KMS-11 (cell line): ENCODE measurements at regions not wholly inside any gene's neighbourhood (a gene's known extent, or its start where the extent isn't known, plus 50 kb on each side); places are given as distances from the start of the nearest gene placed in this dataset.

Source experiments
- H2AFZ ChIP-seq: fragments of 200-600 bp; sonication (generic); 2 replicates; pipeline ENCODE4 v1.6.1; 2016; ENCODE audit warnings: antibody characterized with exemption, mixed run types, low read depth
- H3K27ac ChIP-seq: fragments of 200-600 bp; sonication (generic); 2 replicates; pipeline ENCODE4 v1.6.1; 2016; ENCODE audit warnings: mild to moderate bottlenecking, mixed run types
- H3K27me3 ChIP-seq: fragments of 200-600 bp; sonication (generic); 2 replicates; pipeline ENCODE4 v1.6.1; 2017; ENCODE audit warnings: mild to moderate bottlenecking, low read depth, mixed run types, moderate library complexity; ENCODE audit not compliant: insufficient read depth
- H3K36me3 ChIP-seq: fragments of 200-600 bp; sonication (generic); 2 replicates; pipeline ENCODE4 v1.6.1; 2017; ENCODE audit warnings: mild to moderate bottlenecking, mixed run types; ENCODE audit not compliant: insufficient read depth
- H3K4me1 ChIP-seq: fragments of 200-600 bp; sonication (generic); 2 replicates; pipeline ENCODE4 v1.6.1; 2016; ENCODE audit warnings: mild to moderate bottlenecking, low read depth, mixed run types; ENCODE audit not compliant: poor library complexity, severe bottlenecking
- H3K4me2 ChIP-seq: fragments of 200-600 bp; sonication (generic); 2 replicates; pipeline ENCODE4 v1.7.0; 2016; ENCODE audit warnings: mild to moderate bottlenecking, mixed run types
- H3K4me3 ChIP-seq: fragments of 200-600 bp; sonication (generic); IDR thresholded peaks from 2 replicates; pipeline ENCODE4 v1.6.1; 2017; ENCODE audit warnings: low read depth, low read length, mixed read lengths; ENCODE audit not compliant: insufficient read depth
- H3K79me2 ChIP-seq: fragments of 200-600 bp; sonication (generic); 2 replicates; pipeline ENCODE4 v1.6.1; 2016; ENCODE audit warnings: low read depth, mixed run types; ENCODE audit not compliant: insufficient read depth
- H3K9ac ChIP-seq: fragments of 200-600 bp; sonication (generic); 2 replicates; pipeline ENCODE4 v1.6.1; 2016; ENCODE audit warnings: mild to moderate bottlenecking, mixed run types
- H4K20me1 ChIP-seq: fragments of 200-600 bp; sonication (generic); 2 replicates; pipeline ENCODE4 v1.6.1; 2016; ENCODE audit warnings: mild to moderate bottlenecking, mixed run types; ENCODE audit not compliant: insufficient read depth
- TF ChIP-seq, protein P1 (sequence below): fragments of 200-600 bp; sonication (generic); conservative IDR thresholded peaks from 2 replicates; pipeline ENCODE4 v1.6.1; 2017; ENCODE audit warnings: low read depth, mild to moderate bottlenecking, antibody characterized with exemption, low read length, moderate library complexity, mixed read lengths

DNA sequence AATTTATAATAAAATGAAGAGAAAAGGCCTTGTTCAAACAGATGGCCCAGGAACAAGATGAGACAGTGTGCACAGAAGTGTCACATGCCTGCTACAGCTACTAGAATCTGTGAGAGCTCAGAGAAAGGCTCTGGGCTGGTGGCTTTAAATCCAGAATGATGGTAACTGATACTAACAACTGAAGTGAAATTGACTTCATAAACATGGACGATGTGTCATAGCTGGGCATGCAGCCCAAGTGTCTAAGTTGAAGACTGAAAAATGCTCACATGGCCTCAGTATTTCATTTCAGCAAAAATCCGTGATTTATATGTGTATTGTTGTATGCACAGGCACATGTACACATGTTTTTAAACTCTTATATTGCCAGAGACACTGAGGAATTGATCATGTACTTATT is 208.3 kb upstream of the RUNX1 start:
- Histone ChIP-seq H2AFZ (peak overlapping the region; percentile 63), H3K79me2 (no peaks in the 10 kb centered on the region), H3K27me3 (no peaks in the 10 kb centered on the region), H3K4me1 (peaks cover 40% of the 10 kb centered on the region), H4K20me1 (no peaks in the 10 kb centered on the region), H3K27ac (peak overlapping the region; percentile 42; the same call in 1 of the 2 replicates), H3K9ac (no peak overlapping the region), H3K36me3 (no peaks in the 10 kb centered on the region), H3K4me3 (no peak overlapping the region), H3K4me2 (peak overlapping the region; percentile 36)
- TF ChIP-seq, protein P1, sequence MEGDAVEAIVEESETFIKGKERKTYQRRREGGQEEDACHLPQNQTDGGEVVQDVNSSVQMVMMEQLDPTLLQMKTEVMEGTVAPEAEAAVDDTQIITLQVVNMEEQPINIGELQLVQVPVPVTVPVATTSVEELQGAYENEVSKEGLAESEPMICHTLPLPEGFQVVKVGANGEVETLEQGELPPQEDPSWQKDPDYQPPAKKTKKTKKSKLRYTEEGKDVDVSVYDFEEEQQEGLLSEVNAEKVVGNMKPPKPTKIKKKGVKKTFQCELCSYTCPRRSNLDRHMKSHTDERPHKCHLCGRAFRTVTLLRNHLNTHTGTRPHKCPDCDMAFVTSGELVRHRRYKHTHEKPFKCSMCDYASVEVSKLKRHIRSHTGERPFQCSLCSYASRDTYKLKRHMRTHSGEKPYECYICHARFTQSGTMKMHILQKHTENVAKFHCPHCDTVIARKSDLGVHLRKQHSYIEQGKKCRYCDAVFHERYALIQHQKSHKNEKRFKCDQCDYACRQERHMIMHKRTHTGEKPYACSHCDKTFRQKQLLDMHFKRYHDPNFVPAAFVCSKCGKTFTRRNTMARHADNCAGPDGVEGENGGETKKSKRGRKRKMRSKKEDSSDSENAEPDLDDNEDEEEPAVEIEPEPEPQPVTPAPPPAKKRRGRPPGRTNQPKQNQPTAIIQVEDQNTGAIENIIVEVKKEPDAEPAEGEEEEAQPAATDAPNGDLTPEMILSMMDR, result no peak

DNA sequence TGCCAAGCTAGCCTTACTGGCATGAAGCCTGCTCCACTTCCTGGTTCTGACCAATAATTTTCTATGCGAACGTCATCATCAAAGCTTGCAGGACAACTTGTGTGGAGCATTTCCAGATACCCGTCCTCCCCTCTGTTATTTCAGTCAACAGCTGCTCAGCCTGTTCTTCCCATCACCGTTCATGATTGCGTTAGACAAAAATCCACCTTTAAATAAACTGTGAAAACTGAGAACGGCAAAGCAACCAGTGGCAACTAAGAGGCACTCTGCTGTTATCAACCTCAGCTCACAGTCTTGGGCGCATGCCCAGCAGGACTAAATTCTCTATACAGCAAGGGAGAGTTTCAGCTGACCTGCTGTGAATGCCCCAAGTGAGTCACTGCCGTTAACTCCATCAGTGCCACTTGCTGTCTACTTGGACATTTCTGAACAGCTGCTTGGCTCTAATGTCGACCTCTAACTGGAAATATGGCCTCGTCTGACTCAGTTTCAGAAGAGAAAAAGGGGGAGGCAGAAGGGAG is 207.4 kb upstream of the RUNX1 start:
- TF ChIP-seq, protein P1, result no peak
- Histone ChIP-seq H3K36me3 (no peaks in the 10 kb centered on the region), H3K4me3 (no peak overlapping the region), H3K27ac (peak overlapping the region; percentile 42; the same call in 1 of the 2 replicates), H4K20me1 (no peaks in the 10 kb centered on the region), H3K9ac (peak overlapping the region; percentile 6; the same call in 1 of the 2 replicates), H2AFZ (peak overlapping the region; percentile 63), H3K79me2 (no peaks in the 10 kb centered on the region), H3K27me3 (no peaks in the 10 kb centered on the region), H3K4me2 (peak overlapping the region; percentile 36), H3K4me1 (peaks cover 43% of the 10 kb centered on the region)

DNA sequence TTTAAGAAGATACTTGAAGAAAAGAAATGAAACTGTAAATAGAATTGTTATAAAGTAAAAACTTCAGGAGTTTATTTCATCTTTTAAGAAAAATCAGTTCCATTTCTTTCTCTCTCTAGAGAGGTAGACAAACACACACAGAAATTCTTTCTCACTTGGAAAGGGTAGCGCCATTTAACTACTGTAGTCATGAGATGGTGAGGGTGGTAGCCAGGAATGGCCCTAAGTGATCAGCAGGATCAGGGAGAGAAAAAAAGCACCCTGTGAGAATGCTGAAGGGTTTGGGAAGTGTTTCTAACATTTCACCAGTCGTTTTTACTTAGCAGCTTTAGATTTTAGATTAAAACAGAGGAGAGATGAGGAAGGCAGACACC is 205.7 kb upstream of the RUNX1 start:
- Histone ChIP-seq H3K27me3 (no peaks in the 10 kb centered on the region), H2AFZ (no peak overlapping the region), H3K36me3 (no peaks in the 10 kb centered on the region), H3K79me2 (no peaks in the 10 kb centered on the region), H3K9ac (no peak overlapping the region), H4K20me1 (no peaks in the 10 kb centered on the region), H3K4me2 (no peak overlapping the region), H3K4me1 (peaks cover 43% of the 10 kb centered on the region), H3K4me3 (no peak overlapping the region), H3K27ac (no peak overlapping the region)
- TF ChIP-seq, protein P1, result no peak

DNA sequence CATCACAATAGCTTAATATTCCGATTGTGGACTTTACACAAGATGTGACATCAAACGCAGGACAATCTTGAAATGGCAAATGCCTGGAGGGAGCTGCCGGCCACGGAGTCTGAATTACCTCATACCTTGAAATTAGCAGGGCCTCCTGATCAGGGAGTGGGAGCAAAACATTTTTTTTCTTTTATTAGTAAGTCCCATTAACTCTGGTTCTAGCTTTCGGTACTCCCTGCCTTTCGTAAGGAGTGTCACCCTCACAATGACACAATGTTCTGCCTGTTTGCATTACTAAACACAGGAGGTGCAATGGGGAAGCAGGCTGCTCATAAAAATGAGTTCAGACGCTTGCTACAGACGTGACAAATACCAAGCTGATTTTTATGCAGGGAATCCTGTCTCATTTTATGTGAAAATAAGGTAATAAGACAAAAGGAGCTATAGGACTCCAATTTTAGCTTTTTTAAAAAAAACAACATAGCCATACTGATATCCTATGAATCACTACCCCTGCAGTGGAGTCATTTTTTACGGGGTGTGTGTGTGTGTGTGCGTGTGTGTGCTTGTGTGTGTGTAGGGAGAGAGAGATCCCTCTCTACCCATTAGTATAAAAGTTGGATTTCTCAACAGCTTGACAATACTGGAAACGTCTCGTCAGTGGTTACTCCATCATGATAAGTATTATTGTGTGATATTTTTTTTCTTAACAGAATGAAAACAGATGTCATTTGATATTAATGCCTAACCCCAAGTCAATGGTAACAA is 205.1 kb upstream of the RUNX1 start:
- Histone ChIP-seq H3K27ac (no peak overlapping the region), H3K9ac (no peak overlapping the region), H2AFZ (no peak overlapping the region), H4K20me1 (no peaks in the 10 kb centered on the region), H3K4me3 (no peak overlapping the region), H3K79me2 (no peaks in the 10 kb centered on the region), H3K27me3 (no peaks in the 10 kb centered on the region), H3K36me3 (no peaks in the 10 kb centered on the region), H3K4me2 (no peak overlapping the region), H3K4me1 (peaks cover 43% of the 10 kb centered on the region)
- TF ChIP-seq, protein P1, result no peak
